ENCODE measurements at regions not wholly inside any gene's neighbourhood (a gene's known extent, or its start where the extent isn't known, plus 50 kb on each side); places are given as distances from the start of the nearest gene placed in this dataset.
"Not testable (repeated sequence)": the region's sequence is repeated elsewhere in the genome, so short reads cannot be mapped to it uniquely, and the experiment has no call there.

GRCh38 chr10:3877211-3878000, 92.4 kb upstream of the KLF6 start:
- no peak for DNase-seq (ENCODE audit: low read depth in 3 of 3)

- no peak for DNase-seq (ENCODE audit: low read depth in 3 of 3)
Observed at GRCh38 chr10:3876350-3876962, 91.4 kb upstream of the KLF6 start.

GRCh38 chr10:3875842-3876235, 90.8 kb upstream of the KLF6 start:
- no peak for DNase-seq (ENCODE audit: low read depth in 3 of 3)

- DNase-seq (ENCODE audit: low read depth in 3 of 3), result no peak
Observed at GRCh38 chr10:3874990-3875841, 90.2 kb upstream of the KLF6 start.

- DNase-seq (ENCODE audit: low read depth in 3 of 3), result not testable (repeated sequence)
Observed at GRCh38 chr10:3874610-3874989, 89.6 kb upstream of the KLF6 start.

GRCh38 chr10:3873728-3874461, 88.9 kb upstream of the KLF6 start:
- DNase-seq (ENCODE audit: low read depth in 3 of 3), result no peak

- DNase-seq (ENCODE audit: low read depth in 3 of 3), result no peak
Observed at GRCh38 chr10:3872712-3873329, 87.8 kb upstream of the KLF6 start.

- DNase-seq (ENCODE audit: low read depth in 3 of 3), result no peak
Observed at GRCh38 chr10:3871424-3871996, 86.5 kb upstream of the KLF6 start.

- no peak for DNase-seq (ENCODE audit: low read depth in 3 of 3)
Observed at GRCh38 chr10:3869036-3869435, 84.0 kb upstream of the KLF6 start.

GRCh38 chr10:3868271-3868664, 83.3 kb upstream of the KLF6 start:
- no peak for DNase-seq (ENCODE audit: low read depth in 3 of 3)

GRCh38 chr10:3867454-3868270, 82.7 kb upstream of the KLF6 start:
- no peak for DNase-seq (ENCODE audit: low read depth in 3 of 3)

GRCh38 chr10:3866332-3866731, 81.3 kb upstream of the KLF6 start:
- DNase-seq (ENCODE audit: low read depth in 3 of 3), result no peak

- no peak for DNase-seq (ENCODE audit: low read depth in 3 of 3)
Observed at GRCh38 chr10:3865565-3865964, 80.6 kb upstream of the KLF6 start.

GRCh38 chr10:3861795-3862194, 76.8 kb upstream of the KLF6 start:
- no peak for DNase-seq (ENCODE audit: low read depth in 3 of 3)

- DNase-seq (ENCODE audit: low read depth in 3 of 3), result no peak
Observed at GRCh38 chr10:3858051-3858845, 73.2 kb upstream of the KLF6 start.

GRCh38 chr10:3857318-3857717, 72.3 kb upstream of the KLF6 start:
- DNase-seq (ENCODE audit: low read depth in 3 of 3), result no peak

GRCh38 chr10:3856593-3856992, 71.6 kb upstream of the KLF6 start:
- DNase-seq (ENCODE audit: low read depth in 3 of 3), result no peak

- no peak for DNase-seq (ENCODE audit: low read depth in 3 of 3)
Observed at GRCh38 chr10:3853547-3854303, 68.7 kb upstream of the KLF6 start.

GRCh38 chr10:3853016-3853415, 68.0 kb upstream of the KLF6 start:
- no peak for DNase-seq (ENCODE audit: low read depth in 3 of 3)

All from stimulated activated CD4-positive, alpha-beta T cell treated with anti-CD3 and anti-CD28 coated beads, TNF-alpha, amount 100 ng/mL, for 4 hours (primary cell).